ENCODE measurements at regions not wholly inside any gene's neighbourhood (a gene's known extent, or its start where the extent isn't known, plus 50 kb on each side); places are given as distances from the start of the nearest gene placed in this dataset.

DNA sequence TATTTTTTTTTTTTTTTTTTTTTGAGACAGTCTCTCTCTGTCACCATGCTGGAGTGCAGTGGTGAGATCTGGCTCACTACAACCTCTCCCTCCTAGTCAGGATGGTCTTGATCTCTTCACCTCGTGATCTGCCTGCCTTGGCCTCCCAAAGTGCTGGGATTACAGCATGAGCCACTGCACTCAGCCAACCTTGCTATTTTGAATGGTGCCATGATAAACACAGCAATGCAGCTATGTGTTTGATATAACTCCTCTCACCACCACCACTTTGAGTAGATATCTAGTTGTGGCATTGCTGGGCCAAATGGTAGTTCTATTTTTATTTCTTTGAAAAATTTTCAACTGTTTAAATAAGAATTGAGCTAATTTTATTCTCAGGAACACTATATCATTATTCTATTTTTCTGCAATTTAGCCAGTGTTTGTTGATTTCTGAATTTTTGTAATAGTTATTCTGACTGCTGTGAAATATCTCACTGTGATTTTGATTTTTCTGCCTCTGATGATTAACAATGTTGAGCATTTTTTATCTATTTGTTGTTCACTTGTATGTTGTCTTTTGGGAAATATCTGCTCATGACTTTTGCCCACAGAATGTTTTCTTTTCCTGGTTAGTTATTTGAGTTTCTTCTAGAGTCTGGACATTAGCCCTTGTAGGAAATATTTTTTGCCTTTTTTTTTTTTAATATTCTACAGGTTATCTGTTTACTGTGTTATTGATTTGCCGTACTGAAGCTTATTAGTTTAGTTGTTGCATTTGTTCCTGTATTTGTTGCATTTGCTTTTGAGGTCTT is 257.5 kb upstream of the RBMY1B start:
- TF ChIP-seq, protein P1, sequence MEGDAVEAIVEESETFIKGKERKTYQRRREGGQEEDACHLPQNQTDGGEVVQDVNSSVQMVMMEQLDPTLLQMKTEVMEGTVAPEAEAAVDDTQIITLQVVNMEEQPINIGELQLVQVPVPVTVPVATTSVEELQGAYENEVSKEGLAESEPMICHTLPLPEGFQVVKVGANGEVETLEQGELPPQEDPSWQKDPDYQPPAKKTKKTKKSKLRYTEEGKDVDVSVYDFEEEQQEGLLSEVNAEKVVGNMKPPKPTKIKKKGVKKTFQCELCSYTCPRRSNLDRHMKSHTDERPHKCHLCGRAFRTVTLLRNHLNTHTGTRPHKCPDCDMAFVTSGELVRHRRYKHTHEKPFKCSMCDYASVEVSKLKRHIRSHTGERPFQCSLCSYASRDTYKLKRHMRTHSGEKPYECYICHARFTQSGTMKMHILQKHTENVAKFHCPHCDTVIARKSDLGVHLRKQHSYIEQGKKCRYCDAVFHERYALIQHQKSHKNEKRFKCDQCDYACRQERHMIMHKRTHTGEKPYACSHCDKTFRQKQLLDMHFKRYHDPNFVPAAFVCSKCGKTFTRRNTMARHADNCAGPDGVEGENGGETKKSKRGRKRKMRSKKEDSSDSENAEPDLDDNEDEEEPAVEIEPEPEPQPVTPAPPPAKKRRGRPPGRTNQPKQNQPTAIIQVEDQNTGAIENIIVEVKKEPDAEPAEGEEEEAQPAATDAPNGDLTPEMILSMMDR (IDR thresholded peaks at IDR 0.05): no peak
- TF ChIP-seq ZFX (IDR thresholded peaks at IDR 0.05; ENCODE audit: borderline replicate concordance): no peak
- no peak overlapping the region for H3K27ac ChIP-seq

- no peak overlapping the region for H3K27ac ChIP-seq
- TF ChIP-seq, protein P1 (IDR thresholded peaks at IDR 0.05): no peak
- no peak for TF ChIP-seq ZFX (IDR thresholded peaks at IDR 0.05; ENCODE audit: borderline replicate concordance)
Measured at GRCh38 chrY:21254476-21254875, 256.7 kb upstream of the RBMY1B start.

DNA sequence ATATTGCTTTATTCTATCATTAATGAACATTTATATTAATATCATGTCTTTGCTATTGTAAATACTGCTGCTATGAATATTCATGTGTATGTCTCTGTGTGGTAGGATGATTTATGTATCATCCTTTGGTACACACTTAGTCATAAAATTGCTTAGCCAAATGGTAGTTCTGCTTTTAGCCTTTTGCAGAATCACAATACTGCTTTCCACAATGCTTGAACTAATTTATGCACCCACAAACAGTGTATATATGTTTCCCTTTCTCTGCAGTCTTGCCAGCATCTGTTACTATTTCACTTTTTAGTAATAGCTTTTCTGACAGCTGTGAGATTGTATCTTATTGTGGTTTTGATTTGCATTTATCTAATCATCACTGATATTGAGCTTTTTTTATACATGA is 254.3 kb upstream of the RBMY1B start:
- H3K27ac ChIP-seq: no peak overlapping the region
- no peak for TF ChIP-seq ZFX (IDR thresholded peaks at IDR 0.05; ENCODE audit: borderline replicate concordance)
- TF ChIP-seq, protein P1 (IDR thresholded peaks at IDR 0.05): no peak

GRCh38 chrY:21259707-21260106 is 251.4 kb upstream of the RBMY1B start:
- no peak for TF ChIP-seq ZFX (IDR thresholded peaks at IDR 0.05; ENCODE audit: borderline replicate concordance)
- TF ChIP-seq, protein P1 (IDR thresholded peaks at IDR 0.05): no peak
- no peak overlapping the region for H3K27ac ChIP-seq

- TF ChIP-seq ZFX (IDR thresholded peaks at IDR 0.05; ENCODE audit: borderline replicate concordance): no peak
- TF ChIP-seq, protein P1 (IDR thresholded peaks at IDR 0.05): no peak
- no peak overlapping the region for H3K27ac ChIP-seq
Measured at GRCh38 chrY:21260325-21260724, 250.8 kb upstream of the RBMY1B start.

- no peak overlapping the region for H3K27ac ChIP-seq
- TF ChIP-seq, protein P1 (IDR thresholded peaks at IDR 0.05): no peak
- TF ChIP-seq ZFX (IDR thresholded peaks at IDR 0.05; ENCODE audit: borderline replicate concordance): no peak
Measured at GRCh38 chrY:21261158-21261557, 250.0 kb upstream of the RBMY1B start.

DNA sequence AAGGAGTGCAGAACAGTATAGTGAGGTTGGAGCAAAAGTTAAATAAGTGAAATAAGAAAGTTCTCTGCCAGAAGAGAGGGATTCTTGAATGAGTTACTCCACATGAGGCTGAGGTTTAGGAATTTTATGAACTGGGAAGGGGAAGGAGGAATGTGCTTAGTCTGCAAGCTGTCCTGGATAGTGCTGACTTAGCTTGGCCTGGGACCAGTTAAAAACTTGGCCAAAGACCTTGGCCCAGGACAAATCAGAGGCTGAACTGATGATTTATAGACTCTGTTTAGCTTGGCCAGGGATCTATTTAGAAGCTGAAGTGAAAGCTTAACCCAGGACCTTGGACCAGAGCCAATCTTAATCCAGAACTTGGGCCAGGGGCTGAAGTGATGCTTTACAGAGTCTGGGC is 244.4 kb upstream of the RBMY1B start:
- TF ChIP-seq ZFX (IDR thresholded peaks at IDR 0.05; ENCODE audit: borderline replicate concordance): no peak
- TF ChIP-seq, protein P1 (IDR thresholded peaks at IDR 0.05): no peak

More for the DNA sequence above, 244.4 kb upstream of the RBMY1B start:
- no peak overlapping the region for H3K27ac ChIP-seq

Measured in 22Rv1 (cell line).